ENCODE measurements at regions not wholly inside any gene's neighbourhood (a gene's known extent, or its start where the extent isn't known, plus 50 kb on each side); places are given as distances from the start of the nearest gene placed in this dataset.

- DNase-seq = peak; percentile 8 to 12
Observed at GRCh38 chr18:54717673-54718407, 110.4 kb upstream of the RAB27B start.

- no peak for DNase-seq
Observed at GRCh38 chr18:54718408-54718773, 109.9 kb upstream of the RAB27B start.

GRCh38 chr18:54720620-54721019, 107.7 kb upstream of the RAB27B start:
- DNase-seq = no peak

- no peak for DNase-seq
Observed at GRCh38 chr18:54726143-54726542, 102.1 kb upstream of the RAB27B start.

GRCh38 chr18:54734059-54734458, 94.2 kb upstream of the RAB27B start:
- DNase-seq = no peak

- DNase-seq = no peak
Observed at GRCh38 chr18:54736981-54737380, 91.3 kb upstream of the RAB27B start.

- DNase-seq = no peak
Observed at GRCh38 chr18:54737986-54738385, 90.3 kb upstream of the RAB27B start.

- no peak for DNase-seq
Observed at GRCh38 chr18:54739476-54739875, 88.8 kb upstream of the RAB27B start.

- no peak for DNase-seq
Observed at GRCh38 chr18:54740136-54740846, 88.0 kb upstream of the RAB27B start.

- no peak for DNase-seq
Observed at GRCh38 chr18:54742120-54742519, 86.2 kb upstream of the RAB27B start.

GRCh38 chr18:54742659-54743604, 85.3 kb upstream of the RAB27B start:
- DNase-seq = no peak

GRCh38 chr18:54743605-54743995, 84.7 kb upstream of the RAB27B start:
- DNase-seq = no peak

- DNase-seq = no peak
Observed at GRCh38 chr18:54749291-54749690, 79.0 kb upstream of the RAB27B start.

- no peak for DNase-seq
Observed at GRCh38 chr18:54750350-54750749, 77.9 kb upstream of the RAB27B start.

GRCh38 chr18:54752185-54752584, 76.1 kb upstream of the RAB27B start:
- no peak for DNase-seq

GRCh38 chr18:54755456-54755855, 72.8 kb upstream of the RAB27B start:
- DNase-seq = no peak

- no peak for DNase-seq
Observed at GRCh38 chr18:54762386-54762785, 65.9 kb upstream of the RAB27B start.

- no peak for DNase-seq
Observed at GRCh38 chr18:54764786-54765185, 63.5 kb upstream of the RAB27B start.

GRCh38 chr18:54765636-54766375, 62.5 kb upstream of the RAB27B start:
- no peak for DNase-seq

- DNase-seq = no peak
Observed at GRCh38 chr18:54766634-54767033, 61.6 kb upstream of the RAB27B start.

- no peak for DNase-seq
Observed at GRCh38 chr18:54767098-54767497, 61.2 kb upstream of the RAB27B start.

GRCh38 chr18:54769526-54770464, 58.5 kb upstream of the RAB27B start:
- no peak for DNase-seq

Measured in NCI-H1930 (cell line).